ENCODE measurements at regions not wholly inside any gene's neighbourhood (a gene's known extent, or its start where the extent isn't known, plus 50 kb on each side); places are given as distances from the start of the nearest gene placed in this dataset.
A peak's percentile ranks its signal among the peaks of the same experiment; 100 is the strongest.

GRCh38 chr11:80960381-80961029, 1519.7 kb upstream of the TENM4 start:
- no peak for DNase-seq (ENCODE audit: extremely low read depth, low read depth)
- no peak for TF ChIP-seq CTCF (IDR thresholded peaks at IDR 0.05; ENCODE audit: low read depth, low read length)

GRCh38 chr11:80959751-80960150, 1518.9 kb upstream of the TENM4 start:
- DNase-seq (ENCODE audit: extremely low read depth, low read depth) = no peak
- TF ChIP-seq CTCF (IDR thresholded peaks at IDR 0.05; ENCODE audit: low read depth, low read length) = no peak

GRCh38 chr11:80958987-80959386, 1518.2 kb upstream of the TENM4 start:
- DNase-seq (ENCODE audit: extremely low read depth, low read depth) = no peak
- no peak for TF ChIP-seq CTCF (IDR thresholded peaks at IDR 0.05; ENCODE audit: low read depth, low read length)

- no peak for TF ChIP-seq CTCF (IDR thresholded peaks at IDR 0.05; ENCODE audit: low read depth, low read length)
- DNase-seq (ENCODE audit: extremely low read depth, low read depth) = peak; percentile 31
These were observed 1517.5 kb upstream of the TENM4 start for GRCh38 chr11:80958361-80958760.

- TF ChIP-seq CTCF (IDR thresholded peaks at IDR 0.05; ENCODE audit: low read depth, low read length) = no peak
These were observed 1514.8 kb upstream of the TENM4 start for GRCh38 chr11:80955588-80955987.

GRCh38 chr11:80948781-80949180, 1508.0 kb upstream of the TENM4 start:
- DNase-seq (ENCODE audit: extremely low read depth, low read depth) = no peak
- TF ChIP-seq CTCF (IDR thresholded peaks at IDR 0.05; ENCODE audit: low read depth, low read length) = no peak

More at GRCh38 chr11:80955588-80955987, 1514.8 kb upstream of the TENM4 start:
- no peak for DNase-seq (ENCODE audit: extremely low read depth, low read depth)

GRCh38 chr11:80944758-80945157, 1503.9 kb upstream of the TENM4 start:
- DNase-seq (ENCODE audit: extremely low read depth, low read depth) = no peak
- no peak for TF ChIP-seq CTCF (IDR thresholded peaks at IDR 0.05; ENCODE audit: low read depth, low read length)

Data from AG09319 (cell line).